H9 (cell line): ENCODE measurements at regions not wholly inside any gene's neighbourhood (a gene's known extent, or its start where the extent isn't known, plus 50 kb on each side); places are given as distances from the start of the nearest gene placed in this dataset.

Experiments
- DNase-seq: peaks from one replicate; pipeline ENCODE4 v3.0.0-alpha.2; 2017
- H2AFZ ChIP-seq: one replicate; pipeline ENCODE4 v1.6.1; 2013; ENCODE audit warnings: mild to moderate bottlenecking, low read length, control low read depth, moderate library complexity
- H2AK5ac ChIP-seq: 2 replicates; pipeline ENCODE4 v1.6.1; 2013; ENCODE audit warnings: low read length, control low read depth, mixed read lengths; ENCODE audit not compliant: insufficient read length
- H2BK120ac ChIP-seq: one replicate; pipeline ENCODE4 v1.6.1; 2013; ENCODE audit warnings: low read depth, mild to moderate bottlenecking, low read length, control low read depth, inconsistent platforms; ENCODE audit not compliant: poor library complexity, severe bottlenecking
- H2BK12ac ChIP-seq: 2 replicates; pipeline ENCODE4 v1.6.1; 2013; ENCODE audit warnings: low read length, control low read depth, mixed read lengths, low read depth; ENCODE audit not compliant: insufficient read length
- H2BK15ac ChIP-seq: 2 replicates; pipeline ENCODE4 v1.6.1; 2013; ENCODE audit warnings: low read depth, low read length, control low read depth
- H2BK20ac ChIP-seq: one replicate; pipeline ENCODE4 v1.6.1; 2013; ENCODE audit warnings: low read depth, mild to moderate bottlenecking, low read length, control low read depth, inconsistent platforms; ENCODE audit not compliant: poor library complexity, severe bottlenecking
- H2BK5ac ChIP-seq: 2 replicates; pipeline ENCODE4 v1.6.1; 2013; ENCODE audit warnings: low read length, control low read depth, mixed read lengths; ENCODE audit not compliant: insufficient read length
- H3K14ac ChIP-seq: 2 replicates; pipeline ENCODE4 v1.6.1; 2013; ENCODE audit warnings: low read length, control low read depth; ENCODE audit not compliant: insufficient read depth
- H3K18ac ChIP-seq: 2 replicates; pipeline ENCODE4 v1.6.1; 2013; ENCODE audit warnings: low read depth, mild to moderate bottlenecking, mixed read lengths, low read length, control low read depth; ENCODE audit not compliant: insufficient read length
- H3K23ac ChIP-seq: 2 replicates; pipeline ENCODE4 v1.6.1; 2013; ENCODE audit warnings: low read length, control low read depth, mixed read lengths, low read depth; ENCODE audit not compliant: insufficient read length
- H3K23me2 ChIP-seq: 2 replicates; pipeline ENCODE4 v1.6.1; 2013; ENCODE audit warnings: low read depth, mild to moderate bottlenecking, mixed read lengths, low read length, control low read depth; ENCODE audit not compliant: insufficient read length, poor library complexity, severe bottlenecking
- H3K27ac ChIP-seq: 2 replicates; pipeline ENCODE4 v1.5.1; 2013; ENCODE audit warnings: low read length, control low read depth, mixed read lengths, low read depth; ENCODE audit not compliant: insufficient read length
- H3K27me3 ChIP-seq: 2 replicates; pipeline ENCODE4 v1.6.1; 2013; ENCODE audit warnings: low read length, control low read depth, inconsistent platforms; ENCODE audit not compliant: insufficient read depth
- H3K4ac ChIP-seq: 2 replicates; pipeline ENCODE4 v1.6.1; 2013; ENCODE audit warnings: low read depth, mild to moderate bottlenecking, control low read depth, inconsistent platforms, low read length, moderate library complexity
- H3K4me1 ChIP-seq: 2 replicates; pipeline ENCODE4 v1.6.1; 2013; ENCODE audit warnings: low read length, control low read depth, inconsistent platforms; ENCODE audit not compliant: insufficient read depth
- H3K4me2 ChIP-seq: 2 replicates; pipeline ENCODE4 v1.6.1; 2013; ENCODE audit warnings: low read length, control low read depth, mixed read lengths; ENCODE audit not compliant: insufficient read length, insufficient read depth
- H3K56ac ChIP-seq: 2 replicates; pipeline ENCODE4 v1.6.1; 2013; ENCODE audit warnings: low read depth, mild to moderate bottlenecking, mixed read lengths, low read length, control low read depth; ENCODE audit not compliant: insufficient read length
- H3K79me1 ChIP-seq: 2 replicates; pipeline ENCODE4 v1.6.1; 2013; ENCODE audit warnings: low read depth, mild to moderate bottlenecking, moderate library complexity, low read length, control low read depth, inconsistent platforms; ENCODE audit not compliant: insufficient read depth, poor library complexity, severe bottlenecking
- H3K79me2 ChIP-seq: 2 replicates; pipeline ENCODE4 v1.6.1; 2013; ENCODE audit warnings: low read length, control low read depth, inconsistent platforms; ENCODE audit not compliant: insufficient read depth
- H3K9ac ChIP-seq: 2 replicates; pipeline ENCODE4 v1.6.1; 2013; ENCODE audit warnings: low read length, control low read depth, mixed read lengths; ENCODE audit not compliant: insufficient read length; ENCODE audit errors: extremely low read depth
- H3K9me3 ChIP-seq: one replicate; pipeline ENCODE4 v1.6.1; 2013; ENCODE audit warnings: low read depth, low read length, inconsistent platforms; ENCODE audit not compliant: control insufficient read depth
- H3T11ph ChIP-seq: one replicate; pipeline ENCODE4 v1.6.1; 2013; ENCODE audit warnings: mild to moderate bottlenecking, low read length, control low read depth, inconsistent platforms
- H4K20me1 ChIP-seq: one replicate; pipeline ENCODE4 v1.6.1; 2013; ENCODE audit not compliant: control insufficient read depth, insufficient read length, insufficient read depth
- H4K5ac ChIP-seq: 2 replicates; pipeline ENCODE4 v1.6.1; 2013; ENCODE audit warnings: low read depth, mild to moderate bottlenecking, mixed read lengths, low read length, control low read depth; ENCODE audit not compliant: insufficient read length
- H4K8ac ChIP-seq: replicated peaks from 2 replicates; pipeline ENCODE4 v1.6.1; 2013; ENCODE audit warnings: low read length, control low read depth, mixed read lengths, low read depth; ENCODE audit not compliant: insufficient read length
- H4K91ac ChIP-seq: 2 replicates; pipeline ENCODE4 v1.6.1; 2013; ENCODE audit warnings: low read depth, mild to moderate bottlenecking, moderate library complexity, mixed read lengths, low read length, control low read depth; ENCODE audit not compliant: insufficient read length
- H3K27ac Mint-ChIP-seq, 3 experiments: 2 replicates in 2 of 3; 3 replicates in 1 of 3; pipeline ENCODE4 v1.8.0; 2020 to 2021; ENCODE audit warnings: mixed read lengths in 3 of 3, mild to moderate bottlenecking in 1 of 3, moderate library complexity in 1 of 3
- H3K27me3 Mint-ChIP-seq: 2 replicates; pipeline ENCODE4 v1.8.0; 2021; ENCODE audit warnings: low read depth, mild to moderate bottlenecking, moderate library complexity, mixed read lengths
- H3K36me3 Mint-ChIP-seq, 3 experiments: 2 replicates in 2 of 3; 3 replicates in 1 of 3; pipeline ENCODE4 v1.8.0; 2020 to 2021; ENCODE audit warnings: low read depth in 3 of 3, mixed read lengths in 3 of 3; ENCODE audit not compliant: insufficient read depth in 1 of 3
- H3K4me1 Mint-ChIP-seq, 2 experiments: 2 replicates each; pipeline ENCODE4 v1.8.0; 2020; ENCODE audit warnings: mixed read lengths in 2 of 2
- H3K4me3 Mint-ChIP-seq, 2 experiments: 2 replicates in 1 of 2; 3 replicates in 1 of 2; pipeline ENCODE4 v1.8.0; 2020 to 2021; ENCODE audit warnings: mild to moderate bottlenecking in 2 of 2, mixed read lengths in 2 of 2, moderate library complexity in 1 of 2
- H3K9me3 Mint-ChIP-seq, 2 experiments: 2 replicates in 1 of 2; 3 replicates in 1 of 2; pipeline ENCODE4 v1.8.0; 2020; ENCODE audit warnings: mild to moderate bottlenecking in 2 of 2, mixed read lengths in 2 of 2, moderate library complexity in 1 of 2
- WGBS: extraction: QIAGEN DNeasy Blood & Tissue Kit; methylation state at CpG from one replicate; pipeline ENCODE4 v1.1.7; 2013; ENCODE audit warnings: missing lambda C conversion rate, low lambda C conversion rate, mixed read lengths; ENCODE audit not compliant: insufficient read length; ENCODE audit errors: extremely low coverage; 5-methylcytosine and 5-hydroxymethylcytosine counted together
- TF ChIP-seq, protein P1 (sequence below): fragments of 200-600 bp; sonication (generic); conservative IDR thresholded peaks from 3 replicates; pipeline ENCODE4 v1.8.0; 2021; ENCODE audit warnings: antibody characterized with exemption, mild to moderate bottlenecking

GRCh38 chr13:60925686-60926085 lies 490.0 kb downstream of the PCDH20 start:
- Mint-ChIP-seq H3K9me3 (no peaks in the 10 kb centered on the region), H3K4me3 (no peak overlapping the region), H3K27ac (no peak overlapping the region), H3K4me1 (no peaks in the 10 kb centered on the region), H3K36me3 (no peaks in the 10 kb centered on the region), H3K27me3 (no peaks in the 10 kb centered on the region)
- Histone ChIP-seq H3K23ac (no peak overlapping the region), H3K79me1 (no peaks in the 10 kb centered on the region), H2BK12ac (no peak overlapping the region), H2BK15ac (no peak overlapping the region), H2BK5ac (no peak overlapping the region), H3K79me2 (no peaks in the 10 kb centered on the region), H4K91ac (no peak overlapping the region), H2AFZ (no peak overlapping the region), H2AK5ac (no peak overlapping the region), H3K4me1 (no peaks in the 10 kb centered on the region), H3K56ac (no peak overlapping the region), H3K9ac (no peak overlapping the region), H3K27ac (no peak overlapping the region), H3T11ph (no peak overlapping the region), H3K14ac (no peak overlapping the region), H3K4me2 (no peak overlapping the region), H4K8ac (no peak overlapping the region), H3K27me3 (no peaks in the 10 kb centered on the region), H4K20me1 (no peaks in the 10 kb centered on the region), H2BK120ac (no peak overlapping the region), H3K4ac (no peak overlapping the region), H3K18ac (no peak overlapping the region), H4K5ac (no peak overlapping the region), H3K9me3 (no peaks in the 10 kb centered on the region), H3K23me2 (no peaks in the 10 kb centered on the region), H2BK20ac (no peak overlapping the region)
- no CpG with 5 or more reads among the region's 3 CpGs for WGBS
- TF ChIP-seq, protein P1, sequence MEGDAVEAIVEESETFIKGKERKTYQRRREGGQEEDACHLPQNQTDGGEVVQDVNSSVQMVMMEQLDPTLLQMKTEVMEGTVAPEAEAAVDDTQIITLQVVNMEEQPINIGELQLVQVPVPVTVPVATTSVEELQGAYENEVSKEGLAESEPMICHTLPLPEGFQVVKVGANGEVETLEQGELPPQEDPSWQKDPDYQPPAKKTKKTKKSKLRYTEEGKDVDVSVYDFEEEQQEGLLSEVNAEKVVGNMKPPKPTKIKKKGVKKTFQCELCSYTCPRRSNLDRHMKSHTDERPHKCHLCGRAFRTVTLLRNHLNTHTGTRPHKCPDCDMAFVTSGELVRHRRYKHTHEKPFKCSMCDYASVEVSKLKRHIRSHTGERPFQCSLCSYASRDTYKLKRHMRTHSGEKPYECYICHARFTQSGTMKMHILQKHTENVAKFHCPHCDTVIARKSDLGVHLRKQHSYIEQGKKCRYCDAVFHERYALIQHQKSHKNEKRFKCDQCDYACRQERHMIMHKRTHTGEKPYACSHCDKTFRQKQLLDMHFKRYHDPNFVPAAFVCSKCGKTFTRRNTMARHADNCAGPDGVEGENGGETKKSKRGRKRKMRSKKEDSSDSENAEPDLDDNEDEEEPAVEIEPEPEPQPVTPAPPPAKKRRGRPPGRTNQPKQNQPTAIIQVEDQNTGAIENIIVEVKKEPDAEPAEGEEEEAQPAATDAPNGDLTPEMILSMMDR = no peak
- DNase-seq = no peak
